ENCODE measurements at regions not wholly inside any gene's neighbourhood (a gene's known extent, or its start where the extent isn't known, plus 50 kb on each side); places are given as distances from the start of the nearest gene placed in this dataset.

DNA sequence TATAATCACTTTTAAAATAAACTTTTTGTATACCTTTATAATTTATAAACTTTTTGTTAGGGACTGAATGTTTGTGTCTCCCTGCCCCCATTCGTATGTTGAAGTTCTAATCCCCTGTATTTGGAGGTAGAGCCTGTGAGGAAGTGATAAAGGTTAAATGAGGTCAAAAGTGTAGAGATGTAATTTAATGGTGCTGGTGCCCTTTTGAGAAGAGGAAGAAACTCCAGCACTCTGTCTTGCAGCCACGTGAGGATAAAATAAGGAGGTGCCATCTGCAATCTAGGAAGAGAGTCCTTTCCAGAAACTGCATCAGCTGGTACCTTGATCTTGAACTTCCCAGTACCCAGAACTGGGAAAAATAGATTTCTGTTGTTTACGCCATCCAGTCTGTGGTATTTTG lies 106.1 kb upstream of the RGMA start:
- DNase-seq (ENCODE audit: low read depth in 2 of 2) = no peak
- TF ChIP-seq, protein P1, sequence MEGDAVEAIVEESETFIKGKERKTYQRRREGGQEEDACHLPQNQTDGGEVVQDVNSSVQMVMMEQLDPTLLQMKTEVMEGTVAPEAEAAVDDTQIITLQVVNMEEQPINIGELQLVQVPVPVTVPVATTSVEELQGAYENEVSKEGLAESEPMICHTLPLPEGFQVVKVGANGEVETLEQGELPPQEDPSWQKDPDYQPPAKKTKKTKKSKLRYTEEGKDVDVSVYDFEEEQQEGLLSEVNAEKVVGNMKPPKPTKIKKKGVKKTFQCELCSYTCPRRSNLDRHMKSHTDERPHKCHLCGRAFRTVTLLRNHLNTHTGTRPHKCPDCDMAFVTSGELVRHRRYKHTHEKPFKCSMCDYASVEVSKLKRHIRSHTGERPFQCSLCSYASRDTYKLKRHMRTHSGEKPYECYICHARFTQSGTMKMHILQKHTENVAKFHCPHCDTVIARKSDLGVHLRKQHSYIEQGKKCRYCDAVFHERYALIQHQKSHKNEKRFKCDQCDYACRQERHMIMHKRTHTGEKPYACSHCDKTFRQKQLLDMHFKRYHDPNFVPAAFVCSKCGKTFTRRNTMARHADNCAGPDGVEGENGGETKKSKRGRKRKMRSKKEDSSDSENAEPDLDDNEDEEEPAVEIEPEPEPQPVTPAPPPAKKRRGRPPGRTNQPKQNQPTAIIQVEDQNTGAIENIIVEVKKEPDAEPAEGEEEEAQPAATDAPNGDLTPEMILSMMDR (IDR thresholded peaks at IDR 0.05; ENCODE audit: low read depth, low read length) = no peak

DNA sequence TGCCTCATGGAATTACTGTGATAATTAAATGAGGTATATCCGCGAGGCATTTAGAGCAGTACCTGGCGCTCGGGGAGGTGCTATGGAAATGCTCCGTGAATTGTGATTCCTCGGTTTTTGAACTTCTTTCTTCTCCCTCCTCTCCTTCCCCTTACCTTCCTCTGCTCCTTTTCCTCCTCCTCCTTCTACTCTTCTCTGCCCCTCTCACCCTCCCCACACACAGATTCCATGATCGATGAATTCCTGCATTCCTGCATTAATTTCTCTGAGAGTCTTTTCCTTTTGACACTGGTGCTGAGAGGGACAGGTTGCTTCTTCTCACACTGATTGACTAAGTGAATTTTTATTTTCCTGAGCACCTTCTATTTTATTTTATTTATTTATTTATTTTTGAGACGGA lies 101.2 kb upstream of the RGMA start:
- DNase-seq (ENCODE audit: low read depth in 2 of 2) = no peak
- TF ChIP-seq, protein P1 (IDR thresholded peaks at IDR 0.05; ENCODE audit: low read depth, low read length) = no peak
- no peak overlapping the region for H3K4me3 ChIP-seq (replicated peaks in 1 of 2; ENCODE audit: low read depth in 2 of 2, low read length in 2 of 2)

More for the DNA sequence above, 106.1 kb upstream of the RGMA start:
- no peak overlapping the region for H3K4me3 ChIP-seq (replicated peaks in 1 of 2; ENCODE audit: low read depth in 2 of 2, low read length in 2 of 2)

DNA sequence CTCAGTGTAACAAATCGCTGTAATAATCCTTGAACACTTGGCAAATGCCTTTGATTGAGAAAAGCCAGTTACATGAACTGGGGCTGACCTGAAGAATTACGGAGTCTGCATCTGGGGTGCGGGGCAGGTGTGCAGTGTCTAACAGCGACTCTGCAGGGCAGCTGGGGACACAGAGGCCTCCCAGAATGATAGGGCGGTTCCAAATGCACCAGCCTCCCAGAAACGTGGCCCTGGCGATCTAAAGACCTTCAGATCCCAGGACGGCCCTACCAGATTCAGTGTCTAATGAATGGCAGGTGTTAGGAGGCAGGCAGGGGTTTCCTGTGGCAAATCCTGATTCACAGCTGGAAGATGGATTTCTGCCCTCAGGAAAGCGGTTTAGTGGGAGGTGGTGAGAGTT lies 100.5 kb upstream of the RGMA start:
- no peak for DNase-seq (ENCODE audit: low read depth in 2 of 2)
- TF ChIP-seq, protein P1 (IDR thresholded peaks at IDR 0.05; ENCODE audit: low read depth, low read length) = no peak

DNA sequence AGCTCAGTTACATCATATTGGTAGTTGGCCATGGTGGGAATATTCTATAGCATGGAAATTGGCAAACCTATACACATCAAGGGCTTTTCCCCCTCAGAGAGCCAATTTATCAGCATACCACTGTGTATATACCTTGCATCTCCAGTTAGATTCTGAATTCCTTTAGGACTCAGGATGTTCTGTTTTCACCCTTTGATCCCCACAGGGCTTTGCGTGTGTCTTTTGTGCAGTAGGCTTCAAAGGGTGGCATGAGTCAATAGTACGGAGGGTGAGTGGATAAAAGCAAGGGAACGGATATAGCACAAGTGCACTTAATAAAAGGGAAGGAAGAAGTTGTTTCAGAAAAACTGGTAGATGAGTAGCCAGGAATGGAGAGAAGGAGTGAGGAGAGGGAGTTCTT lies 99.2 kb upstream of the RGMA start:
- H3K4me3 ChIP-seq (replicated peaks in 1 of 2; ENCODE audit: low read depth in 2 of 2, low read length in 2 of 2) = no peak overlapping the region
- TF ChIP-seq, protein P1 (IDR thresholded peaks at IDR 0.05; ENCODE audit: low read depth, low read length) = no peak
- no peak for DNase-seq (ENCODE audit: low read depth in 2 of 2)

More for the DNA sequence above, 100.5 kb upstream of the RGMA start:
- no peak overlapping the region for H3K4me3 ChIP-seq (replicated peaks in 1 of 2; ENCODE audit: low read depth in 2 of 2, low read length in 2 of 2)

DNA sequence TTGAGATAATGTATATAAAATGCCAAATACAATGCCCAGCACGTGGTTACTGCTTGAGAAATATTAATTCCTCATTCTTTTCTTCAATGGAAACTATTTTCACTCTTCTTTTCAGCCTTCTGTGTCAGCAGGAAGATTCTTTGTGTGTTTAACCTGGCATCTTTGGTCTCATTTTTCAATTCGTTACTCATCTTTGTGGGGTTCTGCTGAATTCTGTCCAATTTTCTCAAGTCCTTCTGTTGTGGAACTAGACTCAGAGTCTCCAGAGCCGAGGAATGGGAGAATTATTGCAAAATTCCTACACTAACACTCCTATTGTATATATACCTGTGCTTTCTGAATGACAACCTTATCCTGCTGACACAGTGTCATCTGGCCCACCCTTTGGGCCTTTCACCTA lies 96.8 kb upstream of the RGMA start:
- TF ChIP-seq, protein P1 (IDR thresholded peaks at IDR 0.05; ENCODE audit: low read depth, low read length) = no peak
- no peak overlapping the region for H3K4me3 ChIP-seq (replicated peaks in 1 of 2; ENCODE audit: low read depth in 2 of 2, low read length in 2 of 2)
- DNase-seq (ENCODE audit: low read depth in 2 of 2) = no peak

DNA sequence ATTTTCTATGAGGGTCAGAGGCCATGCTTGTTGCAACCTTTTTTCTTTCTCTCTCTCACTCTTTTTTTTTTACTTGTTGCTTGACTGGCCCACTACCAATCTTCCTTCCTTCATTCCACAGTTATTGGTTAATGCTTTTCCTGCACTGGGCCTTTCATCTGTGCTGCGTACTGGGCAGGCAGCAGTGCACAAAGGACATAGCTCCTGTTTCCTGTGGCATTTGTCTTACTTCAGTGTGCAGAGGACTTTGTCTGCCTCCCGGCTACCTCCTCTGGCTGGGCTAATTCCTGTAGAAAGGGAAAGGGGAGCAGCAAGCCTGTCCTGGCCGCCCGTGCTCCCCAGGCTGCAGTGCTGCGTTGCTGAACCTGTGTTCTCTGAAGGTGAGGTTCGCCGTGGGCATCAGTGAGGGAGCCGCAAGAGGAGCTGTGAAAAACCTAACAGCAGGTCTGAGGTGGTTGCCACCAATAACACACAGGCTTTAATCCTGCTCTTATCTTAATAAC lies 93.7 kb upstream of the RGMA start:
- no peak for DNase-seq (ENCODE audit: low read depth in 2 of 2)
- TF ChIP-seq, protein P1 (IDR thresholded peaks at IDR 0.05; ENCODE audit: low read depth, low read length) = no peak
- no peak overlapping the region for H3K4me3 ChIP-seq (replicated peaks in 1 of 2; ENCODE audit: low read depth in 2 of 2, low read length in 2 of 2)

DNA sequence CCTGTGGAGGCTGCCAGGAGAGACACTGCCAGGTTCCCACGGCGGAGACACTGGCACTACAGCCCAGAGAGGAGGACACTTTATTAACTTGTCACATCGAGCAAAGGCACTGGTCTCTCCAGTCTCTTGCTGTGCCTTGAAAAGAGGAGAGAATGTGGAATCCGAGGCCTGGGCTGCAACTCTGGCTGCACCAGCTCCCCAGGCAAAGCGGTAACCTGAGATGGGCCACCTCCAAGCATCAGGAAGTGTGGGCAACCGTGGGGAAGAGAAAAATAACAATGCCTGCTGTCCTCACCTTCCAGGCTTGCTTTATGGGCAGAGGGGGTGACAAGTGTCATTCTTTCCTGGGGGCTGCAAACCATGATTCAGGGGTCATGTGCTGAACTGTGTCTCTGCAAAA lies 91.6 kb upstream of the RGMA start:
- no peak overlapping the region for H3K4me3 ChIP-seq (replicated peaks in 1 of 2; ENCODE audit: low read depth in 2 of 2, low read length in 2 of 2)
- no peak for DNase-seq (ENCODE audit: low read depth in 2 of 2)
- TF ChIP-seq, protein P1 (IDR thresholded peaks at IDR 0.05; ENCODE audit: low read depth, low read length) = no peak

Measured in cardiac fibroblast (primary cell).